ENCODE measurements at regions not wholly inside any gene's neighbourhood (a gene's known extent, or its start where the extent isn't known, plus 50 kb on each side); places are given as distances from the start of the nearest gene placed in this dataset.

- TF ChIP-seq GATA2 (IDR thresholded peaks at IDR 0.05; ENCODE audit: low read depth, low read length) (no peak), GATA3 (IDR thresholded peaks at IDR 0.05; ENCODE audit: low read depth, low read length) (no peak)
Observed at GRCh38 chr22:48745842-48746788, 1081.6 kb downstream of the BRD1 start.

GRCh38 chr22:48744967-48745841, 1082.5 kb downstream of the BRD1 start:
- TF ChIP-seq GATA2 (IDR thresholded peaks at IDR 0.05; ENCODE audit: low read depth, low read length), result no peak
- TF ChIP-seq GATA3 (IDR thresholded peaks at IDR 0.05; ENCODE audit: low read depth, low read length), result no peak

- no peak for TF ChIP-seq GATA2 (IDR thresholded peaks at IDR 0.05; ENCODE audit: low read depth, low read length)
- TF ChIP-seq GATA3 (IDR thresholded peaks at IDR 0.05; ENCODE audit: low read depth, low read length), result no peak
Observed at GRCh38 chr22:48744283-48744641, 1083.4 kb downstream of the BRD1 start.

DNA sequence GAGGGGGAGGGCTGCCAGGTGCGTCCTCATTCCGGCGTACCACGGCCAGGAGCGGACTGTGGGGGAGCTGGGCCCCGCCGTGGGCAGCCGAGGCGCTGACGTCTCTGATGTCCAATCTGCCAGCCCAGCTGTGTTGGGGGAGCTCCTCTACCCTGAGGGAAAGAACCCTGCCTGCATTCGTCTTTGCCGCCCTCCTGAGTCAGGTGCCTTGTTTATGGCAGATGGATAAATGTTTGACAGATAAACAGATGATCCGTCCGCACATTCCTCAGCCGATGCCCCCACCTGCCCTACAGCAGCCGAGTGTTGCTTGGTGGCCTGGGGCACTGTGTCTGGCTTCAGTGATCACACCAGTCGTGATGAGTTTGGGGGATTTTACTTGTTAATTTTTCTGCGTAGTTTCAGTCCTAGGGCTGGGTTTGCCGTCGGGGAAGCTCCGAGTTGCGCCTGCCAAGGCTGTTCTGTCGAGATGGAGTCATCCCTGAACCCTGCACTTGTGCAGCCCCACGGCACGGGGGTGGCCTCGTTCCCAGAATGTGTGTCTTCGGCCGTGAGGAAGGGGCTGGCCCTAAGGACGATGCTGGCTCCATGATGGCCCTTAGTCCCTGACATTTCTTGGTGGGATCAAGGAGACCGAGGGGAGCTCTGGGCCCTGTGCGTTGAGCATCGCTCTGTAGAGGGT, 1083.9 kb downstream of the BRD1 start:
- TF ChIP-seq GATA3 (IDR thresholded peaks at IDR 0.05; ENCODE audit: low read depth, low read length) (no peak), GATA2 (IDR thresholded peaks at IDR 0.05; ENCODE audit: low read depth, low read length) (no peak)

DNA sequence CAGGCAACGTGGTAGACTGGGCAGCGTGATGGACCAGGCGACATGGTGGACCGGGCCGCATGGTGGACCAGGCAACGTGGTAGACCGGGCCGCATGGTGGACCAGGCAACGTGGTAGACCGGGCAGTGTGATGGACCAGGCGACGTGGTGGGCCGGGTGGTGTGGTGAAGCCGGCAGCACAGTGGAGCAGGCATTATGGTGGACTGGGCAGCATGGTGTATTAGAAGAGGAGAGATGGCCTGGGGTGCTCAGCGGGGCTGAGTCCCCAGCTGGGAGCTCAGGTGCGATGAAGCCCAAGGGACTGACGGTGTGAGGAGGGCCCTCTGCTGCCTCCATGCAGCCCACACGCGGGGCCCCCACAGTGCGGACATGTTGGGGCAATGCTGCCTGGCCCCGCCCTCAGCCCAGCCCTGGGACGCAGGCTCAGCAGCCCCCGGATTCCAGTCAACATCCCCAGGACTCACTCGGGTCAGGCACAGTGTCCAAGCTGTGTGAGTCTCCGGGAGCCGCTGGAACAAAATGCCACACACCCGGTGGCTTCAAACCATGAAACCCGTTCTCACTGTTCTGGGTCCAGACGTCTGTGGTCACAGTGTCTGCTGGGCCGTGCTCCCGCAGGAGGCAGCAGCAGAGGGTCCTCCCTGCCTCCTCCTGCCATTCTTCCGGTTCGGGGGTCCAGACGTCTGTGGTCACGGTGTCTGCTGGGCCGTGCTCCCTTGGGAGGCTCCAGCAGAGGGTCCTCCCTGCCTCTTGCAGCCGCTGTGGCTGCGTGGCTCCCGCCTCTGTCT, 1084.9 kb downstream of the BRD1 start:
- no peak for TF ChIP-seq GATA3 (IDR thresholded peaks at IDR 0.05; ENCODE audit: low read depth, low read length)
- TF ChIP-seq GATA2 (IDR thresholded peaks at IDR 0.05; ENCODE audit: low read depth, low read length), result no peak

GRCh38 chr22:48742191-48742555, 1085.5 kb downstream of the BRD1 start:
- no peak for TF ChIP-seq GATA3 (IDR thresholded peaks at IDR 0.05; ENCODE audit: low read depth, low read length)
- TF ChIP-seq GATA2 (IDR thresholded peaks at IDR 0.05; ENCODE audit: low read depth, low read length), result no peak

- no peak for TF ChIP-seq GATA2 (IDR thresholded peaks at IDR 0.05; ENCODE audit: low read depth, low read length)
- TF ChIP-seq GATA3 (IDR thresholded peaks at IDR 0.05; ENCODE audit: low read depth, low read length), result no peak
Observed at GRCh38 chr22:48741540-48741939, 1086.1 kb downstream of the BRD1 start.

DNA sequence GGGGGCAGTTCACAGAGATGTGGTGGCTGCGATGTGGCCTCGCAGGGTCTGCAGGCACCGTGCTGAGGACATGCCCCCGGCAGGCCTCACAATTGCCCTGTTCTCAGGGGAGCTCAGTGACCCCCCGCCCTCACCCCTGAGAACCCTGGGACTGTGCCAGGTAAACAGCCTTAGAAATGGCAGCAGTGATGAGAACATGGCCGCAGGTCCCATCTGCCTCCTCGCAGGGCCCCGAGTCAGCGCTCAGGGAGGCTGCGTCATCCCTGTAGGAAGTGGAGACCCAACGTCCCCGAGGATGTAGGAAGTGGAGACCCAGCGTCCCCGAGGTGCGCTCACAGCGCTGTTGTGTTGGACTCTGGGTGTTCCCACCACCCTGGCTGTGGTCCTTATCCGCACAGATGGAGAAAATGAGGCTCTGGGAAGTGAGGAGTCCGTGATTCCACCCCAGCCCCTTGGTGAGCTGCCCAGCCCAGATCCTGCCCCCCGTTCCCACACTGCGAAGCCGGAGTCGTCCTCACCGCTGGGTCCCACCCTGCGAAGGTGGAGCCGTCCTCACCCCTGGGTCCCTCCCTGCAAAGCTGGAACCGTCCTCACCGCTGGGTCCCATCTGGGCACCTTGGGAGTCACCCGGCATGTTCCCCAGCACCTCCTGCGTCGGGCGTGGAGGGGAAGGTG, 1086.8 kb downstream of the BRD1 start:
- TF ChIP-seq GATA2 (IDR thresholded peaks at IDR 0.05; ENCODE audit: low read depth, low read length), result no peak
- no peak for TF ChIP-seq GATA3 (IDR thresholded peaks at IDR 0.05; ENCODE audit: low read depth, low read length)

GRCh38 chr22:48740086-48740730, 1087.5 kb downstream of the BRD1 start:
- TF ChIP-seq GATA2 (IDR thresholded peaks at IDR 0.05; ENCODE audit: low read depth, low read length), result no peak
- TF ChIP-seq GATA3 (IDR thresholded peaks at IDR 0.05; ENCODE audit: low read depth, low read length), result no peak

- no peak for TF ChIP-seq GATA2 (IDR thresholded peaks at IDR 0.05; ENCODE audit: low read depth, low read length)
- no peak for TF ChIP-seq GATA3 (IDR thresholded peaks at IDR 0.05; ENCODE audit: low read depth, low read length)
Observed at GRCh38 chr22:48739348-48740085, 1088.2 kb downstream of the BRD1 start.

DNA sequence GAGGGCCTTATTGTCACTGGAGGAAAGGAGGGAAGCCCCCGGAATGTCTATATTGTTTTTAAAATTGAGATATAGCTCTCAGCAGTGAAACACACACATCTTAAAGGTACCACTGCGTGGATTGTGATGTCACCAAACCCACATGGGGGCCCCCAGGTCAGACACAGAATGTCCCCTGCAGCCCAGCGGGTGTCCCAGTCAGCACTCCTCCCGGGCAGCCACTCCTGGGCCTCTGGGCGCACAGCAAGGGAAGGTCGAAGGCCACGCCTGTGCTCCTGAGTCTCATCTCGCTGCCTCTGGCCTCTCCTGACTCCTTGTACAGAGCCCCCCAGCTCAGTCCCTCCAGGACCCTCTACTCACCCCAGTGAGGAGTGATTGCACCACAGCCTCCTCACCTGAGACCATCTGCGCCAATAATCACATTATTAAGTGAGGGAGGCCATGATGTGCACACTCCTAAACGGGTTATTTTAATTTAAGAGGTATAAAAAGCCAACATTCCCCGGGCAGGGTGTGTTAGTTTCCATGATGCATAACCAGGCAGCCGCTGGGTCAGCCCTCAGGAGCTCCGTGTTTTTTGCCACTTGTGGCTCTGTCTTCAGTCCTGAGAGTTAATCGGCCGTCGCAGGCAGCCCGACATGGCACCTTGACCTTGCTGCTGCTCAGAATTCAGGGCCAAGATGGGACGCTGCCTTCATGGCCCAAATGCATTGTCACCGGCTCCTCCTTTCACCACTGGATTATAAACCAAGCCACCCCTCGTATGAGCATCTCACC, 1089.3 kb downstream of the BRD1 start:
- no peak for TF ChIP-seq GATA3 (IDR thresholded peaks at IDR 0.05; ENCODE audit: low read depth, low read length)
- TF ChIP-seq GATA2 (IDR thresholded peaks at IDR 0.05; ENCODE audit: low read depth, low read length), result no peak
